Stomach (tissue), 8 donors: ENCODE measurements at regions not wholly inside any gene's neighbourhood (a gene's known extent, or its start where the extent isn't known, plus 50 kb on each side); places are given as distances from the start of the nearest gene placed in this dataset.

Experiments used
- DNase-seq, 2 donors: peaks; one replicate each; pipeline versions ENCODE4 v3.0.0 to v3.0.0-alpha.2; 2013 to 2019
- H3K27ac ChIP-seq, 5 donors: fragments of 200-600 bp in 4 of 5; sonication (generic) in 4 of 5; one replicate each; pipeline ENCODE4 v1.5.1; 2013 to 2019; ENCODE audit warnings: mild to moderate bottlenecking in 1 of 5, moderate library complexity in 1 of 5
- H3K27me3 ChIP-seq, 3 donors: fragments of 200-600 bp; sonication (generic); one replicate each; pipeline ENCODE4 v1.5.1; 2017 to 2019; ENCODE audit warnings: mixed run types in 1 of 3
- H3K36me3 ChIP-seq, 4 donors: fragments of 200-600 bp; sonication (generic); 1 replicate in 3 of 4; 2 replicates in 1 of 4; pipeline ENCODE4 v1.5.1; 2016 to 2019
- H3K4me1 ChIP-seq, 4 donors: fragments of 200-600 bp; sonication (generic); one replicate each; pipeline ENCODE4 v1.5.1; 2016 to 2019
- H3K4me3 ChIP-seq, 4 donors: fragments of 200-600 bp; sonication (generic) in 3 of 4; one replicate each; pipeline ENCODE4 v1.5.1; 2016 to 2019; ENCODE audit warnings: mild to moderate bottlenecking in 1 of 4
- H3K9me3 ChIP-seq, 4 donors: fragments of 200-600 bp; sonication (generic); one replicate each; pipeline ENCODE4 v1.5.1; 2016 to 2019
- EP300 ChIP-seq: sonication (generic); formaldehyde crosslinking; IDR thresholded peaks from one replicate; pipeline ENCODE4 v1.6.1; 2017; ENCODE audit warnings: antibody characterized with exemption
- POLR2A ChIP-seq, 4 donors: fragments of 450-650 bp; IDR thresholded peaks; one replicate each; pipeline ENCODE4 v1.6.1; 2016; ENCODE audit warnings: antibody characterized with exemption in 4 of 4, control low read depth in 2 of 4, mild to moderate bottlenecking in 1 of 4, moderate library complexity in 1 of 4
- POLR2AphosphoS5 ChIP-seq, 3 donors: sonication (generic); formaldehyde crosslinking; IDR thresholded peaks; one replicate each; pipeline ENCODE4 v1.6.1; 2016; ENCODE audit warnings: antibody characterized with exemption in 3 of 3
- WGBS, 5 donors: extraction: QIAGEN DNeasy Blood & Tissue Kit in 3 of 5; methylation state at CpG; one replicate each; pipeline versions ENCODE4 v1.1.5 to v1.1.7; 2013 to 2018; 5-methylcytosine and 5-hydroxymethylcytosine counted together
- intact Hi-C: fragments of 100-400 bp; cut with DNase I; formaldehyde crosslinking; loops from one replicate; pipeline ENCODE4 v1.15.1; 2023; ENCODE audit warnings: low total_unique reads
- TF ChIP-seq, protein P1 (sequence below), 7 experiments: fragments of 450-650 bp in 4 of 7; fragments of 200-600 bp in 3 of 7; sonication (generic) in 3 of 7; IDR thresholded peaks; one replicate each; pipeline ENCODE4 v1.5.1; 2016 to 2019; ENCODE audit warnings: antibody characterized with exemption in 7 of 7, control low read depth in 2 of 7, mild to moderate bottlenecking in 1 of 7
- donor health status: healthy with polysubstance abuse.
- donor health status: Bipolar disorder and iron deficiency.
- donor health status: healthy.

DNA sequence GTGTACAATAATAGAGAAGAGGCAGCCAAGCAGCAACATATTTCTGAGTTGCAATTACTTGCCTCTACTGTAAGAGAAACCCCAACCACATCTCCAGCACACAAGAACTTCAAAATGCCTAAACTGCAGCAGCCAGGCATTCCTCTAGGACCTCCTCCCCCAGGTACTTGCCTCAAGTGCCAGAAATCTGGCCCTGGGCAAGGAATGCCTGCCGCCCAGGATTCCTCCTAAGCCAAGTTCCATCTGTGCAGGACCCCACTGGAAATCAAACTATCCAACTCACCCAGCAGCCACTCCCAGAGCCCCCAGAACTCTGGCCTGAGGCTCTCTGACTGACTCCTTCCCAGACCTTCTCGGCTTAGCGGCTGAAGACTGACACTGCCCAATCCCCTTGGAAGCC lies 336.8 kb upstream of the RGMB start:
- intact Hi-C loops: no loop called here
- no peak overlapping the region for H3K27ac ChIP-seq
- no peaks in the 10 kb centered on the region for H3K27me3 ChIP-seq
- H3K4me1 ChIP-seq: peaks cover 0 to 10% (median 1%) of the 10 kb centered on the region in 4 donors
- H3K4me3 ChIP-seq: no peak overlapping the region
- WGBS, 5 donors: 87 to 100% (median 88%) methylated on average over 2 to 3 of the region's 3 CpGs
- TF ChIP-seq, protein P1, sequence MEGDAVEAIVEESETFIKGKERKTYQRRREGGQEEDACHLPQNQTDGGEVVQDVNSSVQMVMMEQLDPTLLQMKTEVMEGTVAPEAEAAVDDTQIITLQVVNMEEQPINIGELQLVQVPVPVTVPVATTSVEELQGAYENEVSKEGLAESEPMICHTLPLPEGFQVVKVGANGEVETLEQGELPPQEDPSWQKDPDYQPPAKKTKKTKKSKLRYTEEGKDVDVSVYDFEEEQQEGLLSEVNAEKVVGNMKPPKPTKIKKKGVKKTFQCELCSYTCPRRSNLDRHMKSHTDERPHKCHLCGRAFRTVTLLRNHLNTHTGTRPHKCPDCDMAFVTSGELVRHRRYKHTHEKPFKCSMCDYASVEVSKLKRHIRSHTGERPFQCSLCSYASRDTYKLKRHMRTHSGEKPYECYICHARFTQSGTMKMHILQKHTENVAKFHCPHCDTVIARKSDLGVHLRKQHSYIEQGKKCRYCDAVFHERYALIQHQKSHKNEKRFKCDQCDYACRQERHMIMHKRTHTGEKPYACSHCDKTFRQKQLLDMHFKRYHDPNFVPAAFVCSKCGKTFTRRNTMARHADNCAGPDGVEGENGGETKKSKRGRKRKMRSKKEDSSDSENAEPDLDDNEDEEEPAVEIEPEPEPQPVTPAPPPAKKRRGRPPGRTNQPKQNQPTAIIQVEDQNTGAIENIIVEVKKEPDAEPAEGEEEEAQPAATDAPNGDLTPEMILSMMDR (IDR thresholded peaks at IDR 0.05): no peak
- TF ChIP-seq POLR2AphosphoS5 (IDR thresholded peaks at IDR 0.05): no peak
- no peak for TF ChIP-seq POLR2A (IDR thresholded peaks at IDR 0.05)
- no peak for TF ChIP-seq EP300
- no peaks in the 10 kb centered on the region for H3K36me3 ChIP-seq
- no peak for DNase-seq
- H3K9me3 ChIP-seq: peaks cover 0 to 34% (median 18%) of the 10 kb centered on the region in 4 donors

GRCh38 chr5:98442448-98442847 lies 331.0 kb upstream of the RGMB start:
- DNase-seq: no peak
- intact Hi-C loops: no loop called here
- Histone ChIP-seq H3K36me3 (no peaks in the 10 kb centered on the region), H3K4me3 (no peak overlapping the region), H3K9me3 (peaks cover 0 to 37% (median 21%) of the 10 kb centered on the region in 4 donors), H3K4me1 (no peaks in the 10 kb centered on the region), H3K27me3 (no peaks in the 10 kb centered on the region), H3K27ac (no peak overlapping the region)
- WGBS, 5 donors: 67 to 100% (median 88%) methylated on average over 1 of the region's 1 CpG
- TF ChIP-seq, protein P1 (IDR thresholded peaks at IDR 0.05): no peak
- TF ChIP-seq POLR2A (IDR thresholded peaks at IDR 0.05) (no peak), POLR2AphosphoS5 (IDR thresholded peaks at IDR 0.05) (no peak), EP300 (no peak)

DNA sequence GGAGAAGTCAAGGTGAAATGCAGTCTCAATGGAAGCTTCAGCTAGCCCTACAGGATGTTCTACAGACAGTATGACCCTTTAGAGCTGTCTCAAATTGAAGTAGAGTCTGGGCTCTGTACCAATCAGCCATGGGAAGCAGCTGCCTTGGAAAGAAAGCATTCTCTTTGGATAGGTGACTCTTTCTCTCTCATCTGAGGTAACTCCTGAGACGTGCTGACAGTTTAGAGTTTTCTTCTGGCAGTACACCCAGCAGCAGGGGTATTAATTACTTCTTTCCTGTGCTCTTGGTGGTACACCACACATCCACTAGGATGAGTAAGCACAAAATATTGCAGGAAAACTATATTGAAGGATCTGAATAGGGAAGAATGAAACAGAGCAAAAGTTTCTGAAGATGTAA lies 329.6 kb upstream of the RGMB start:
- DNase-seq: no peak
- H3K27ac ChIP-seq: no peak overlapping the region
- H3K4me3 ChIP-seq: no peak overlapping the region
- peaks cover 0 to 37% (median 21%) of the 10 kb centered on the region in 4 donors for H3K9me3 ChIP-seq
- WGBS, 5 donors: 66 to 93% (median 82%) methylated on average over 1 of the region's 1 CpG
- TF ChIP-seq, protein P1 (IDR thresholded peaks at IDR 0.05): no peak
- TF ChIP-seq POLR2AphosphoS5 (IDR thresholded peaks at IDR 0.05) (no peak), POLR2A (IDR thresholded peaks at IDR 0.05) (no peak), EP300 (no peak)
- no peaks in the 10 kb centered on the region for H3K36me3 ChIP-seq
- H3K27me3 ChIP-seq: no peaks in the 10 kb centered on the region
- intact Hi-C loops: no loop called here
- H3K4me1 ChIP-seq: no peaks in the 10 kb centered on the region

GRCh38 chr5:98453296-98453695 lies 320.2 kb upstream of the RGMB start:
- WGBS, 5 donors: 71 to 92% (median 87%) methylated on average over 1 of the region's 1 CpG
- no peak overlapping the region for H3K27ac ChIP-seq
- H3K4me3 ChIP-seq: no peak overlapping the region
- no peaks in the 10 kb centered on the region for H3K27me3 ChIP-seq
- DNase-seq: no peak
- H3K4me1 ChIP-seq: peaks cover 0 to 13% (median 3%) of the 10 kb centered on the region in 4 donors
- TF ChIP-seq EP300: no peak
- no peaks in the 10 kb centered on the region for H3K36me3 ChIP-seq
- intact Hi-C loops: no loop called here
- H3K9me3 ChIP-seq: no peaks in the 10 kb centered on the region

GRCh38 chr5:98454407-98454806 lies 319.1 kb upstream of the RGMB start:
- Histone ChIP-seq H3K4me1 (peaks cover 0 to 13% (median 3%) of the 10 kb centered on the region in 4 donors), H3K36me3 (no peaks in the 10 kb centered on the region), H3K27me3 (no peaks in the 10 kb centered on the region), H3K27ac (peak overlapping the region in 2 of 5 donors; percentile 6 to 40), H3K9me3 (no peaks in the 10 kb centered on the region), H3K4me3 (no peak overlapping the region)
- intact Hi-C loops: no loop called here
- WGBS, 5 donors: 69 to 89% (median 80%) methylated on average over 1 of the region's 1 CpG
- no peak for TF ChIP-seq POLR2AphosphoS5 (IDR thresholded peaks at IDR 0.05)
- no peak for TF ChIP-seq EP300
- TF ChIP-seq POLR2A (IDR thresholded peaks at IDR 0.05): no peak
- DNase-seq: no peak
